HG02852 (cell line): ENCODE measurements at regions not wholly inside any gene's neighbourhood (a gene's known extent, or its start where the extent isn't known, plus 50 kb on each side); places are given as distances from the start of the nearest gene placed in this dataset.

Source experiments
- ATAC-seq: cut with Tn5 transposase; IDR thresholded peaks from one replicate; pipeline ENCODE4 v1.9.1; 2021; ENCODE audit warnings: mild to moderate bottlenecking, moderate library complexity; ENCODE audit not compliant: unreplicated experiment

GRCh38 chr9:16328349-16328748 lies 542.1 kb downstream of the BNC2 start:
- no peak for ATAC-seq

DNA sequence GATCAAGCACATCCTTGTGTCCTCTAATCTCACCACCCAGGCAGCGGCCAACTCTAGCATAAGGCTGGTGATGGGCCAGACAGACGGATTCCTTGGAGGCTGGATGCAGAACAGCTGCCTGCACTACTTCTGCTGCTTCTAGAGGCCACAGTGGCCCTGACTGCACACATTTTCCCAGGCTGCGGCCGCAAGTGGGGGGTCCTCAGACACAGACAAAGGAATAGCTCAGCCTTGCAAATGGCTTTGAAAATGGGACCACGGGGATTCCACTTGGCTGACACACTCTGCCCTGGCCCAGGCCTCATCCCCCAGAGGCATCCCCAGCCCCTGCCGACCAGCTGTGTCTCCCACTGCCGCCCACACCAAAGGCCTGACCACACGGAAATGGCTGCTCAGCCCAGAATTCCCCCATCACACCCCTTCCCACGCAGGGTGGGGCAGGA lies 540.8 kb downstream of the BNC2 start:
- no peak for ATAC-seq

GRCh38 chr9:16331031-16331430 lies 539.4 kb downstream of the BNC2 start:
- ATAC-seq = no peak

DNA sequence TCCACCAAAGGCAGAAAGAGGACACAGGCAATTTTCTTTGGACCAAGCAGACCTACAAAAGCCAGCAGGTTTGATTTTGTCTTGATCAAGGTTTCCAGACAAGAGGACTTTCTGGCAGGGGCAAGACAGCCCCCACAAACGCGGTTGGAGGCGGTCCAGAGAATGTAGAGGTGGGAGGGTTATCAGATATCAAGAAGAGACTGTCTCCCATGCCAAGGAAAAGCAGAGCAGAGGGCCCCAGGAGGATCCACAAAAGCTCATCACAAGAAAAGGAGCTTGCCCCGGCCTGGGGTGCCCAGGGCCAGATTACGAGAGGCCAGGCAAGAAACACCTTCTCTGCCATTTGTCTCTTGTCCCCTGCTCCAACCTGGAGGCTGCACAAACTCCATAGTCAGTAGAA lies 538.9 kb downstream of the BNC2 start:
- ATAC-seq = no peak

- no peak for ATAC-seq
These were observed 536.8 kb downstream of the BNC2 start for GRCh38 chr9:16333691-16334090.

DNA sequence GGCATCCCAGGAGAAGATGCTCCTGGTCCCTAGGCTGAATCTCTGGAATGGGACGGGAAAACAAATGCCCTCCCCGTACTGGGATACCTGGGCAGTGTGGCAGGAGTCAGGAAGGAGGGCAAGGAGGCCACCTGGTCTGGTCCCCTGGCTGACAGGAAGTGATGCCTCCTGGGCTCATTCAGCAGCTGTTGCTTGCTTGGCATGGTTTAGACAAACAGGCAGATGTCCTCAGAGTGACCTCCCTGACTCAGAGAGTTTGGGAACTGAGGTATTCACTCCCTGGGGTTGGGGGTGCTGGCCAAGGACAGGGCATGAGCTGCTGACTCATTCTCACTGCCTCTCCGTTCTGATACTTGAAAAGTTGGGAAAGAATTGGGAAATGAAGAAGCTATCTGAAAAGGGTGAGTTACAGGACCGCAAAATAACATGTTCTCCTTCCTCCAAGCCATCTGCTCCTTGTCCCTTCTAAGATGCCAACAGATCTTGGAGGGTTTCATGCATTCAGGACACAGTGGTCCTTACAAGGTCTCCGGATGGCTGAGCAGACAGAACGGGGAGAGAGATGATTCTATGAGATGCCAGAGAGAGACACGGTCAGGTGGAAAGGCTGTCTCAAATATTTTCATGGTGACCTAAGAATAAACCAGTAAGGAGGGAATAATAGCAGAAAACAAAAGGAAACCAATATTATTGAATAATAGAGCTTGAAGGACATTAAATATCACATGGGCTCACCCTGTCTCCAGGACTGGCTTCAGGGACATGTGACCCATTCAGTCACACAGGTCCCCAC lies 534.5 kb downstream of the BNC2 start:
- no peak for ATAC-seq

DNA sequence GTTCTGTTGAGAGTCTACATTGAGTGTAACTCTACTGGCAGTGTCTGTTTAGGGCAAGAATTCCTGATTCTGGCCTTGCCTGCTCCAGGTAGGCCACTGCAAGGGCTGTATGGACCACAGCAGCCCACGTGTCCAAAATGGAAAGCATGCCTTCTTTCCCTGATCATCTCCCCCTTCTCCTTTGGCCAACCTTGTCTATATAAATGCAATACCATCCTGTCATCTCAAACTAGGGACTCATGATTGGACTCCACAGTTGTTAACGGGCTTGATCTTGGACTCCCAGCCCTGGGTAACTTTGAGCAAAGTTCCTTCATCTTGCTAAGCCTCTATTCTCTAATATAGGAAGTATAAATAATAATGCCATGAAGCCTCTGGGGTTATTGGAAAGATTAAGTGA lies 533.6 kb downstream of the BNC2 start:
- ATAC-seq = no peak

GRCh38 chr9:16337322-16338029 lies 533.0 kb downstream of the BNC2 start:
- ATAC-seq = no peak

- no peak for ATAC-seq
These were observed 529.3 kb downstream of the BNC2 start for GRCh38 chr9:16341177-16341576.

- no peak for ATAC-seq
These were observed 528.0 kb downstream of the BNC2 start for GRCh38 chr9:16342246-16343020.

DNA sequence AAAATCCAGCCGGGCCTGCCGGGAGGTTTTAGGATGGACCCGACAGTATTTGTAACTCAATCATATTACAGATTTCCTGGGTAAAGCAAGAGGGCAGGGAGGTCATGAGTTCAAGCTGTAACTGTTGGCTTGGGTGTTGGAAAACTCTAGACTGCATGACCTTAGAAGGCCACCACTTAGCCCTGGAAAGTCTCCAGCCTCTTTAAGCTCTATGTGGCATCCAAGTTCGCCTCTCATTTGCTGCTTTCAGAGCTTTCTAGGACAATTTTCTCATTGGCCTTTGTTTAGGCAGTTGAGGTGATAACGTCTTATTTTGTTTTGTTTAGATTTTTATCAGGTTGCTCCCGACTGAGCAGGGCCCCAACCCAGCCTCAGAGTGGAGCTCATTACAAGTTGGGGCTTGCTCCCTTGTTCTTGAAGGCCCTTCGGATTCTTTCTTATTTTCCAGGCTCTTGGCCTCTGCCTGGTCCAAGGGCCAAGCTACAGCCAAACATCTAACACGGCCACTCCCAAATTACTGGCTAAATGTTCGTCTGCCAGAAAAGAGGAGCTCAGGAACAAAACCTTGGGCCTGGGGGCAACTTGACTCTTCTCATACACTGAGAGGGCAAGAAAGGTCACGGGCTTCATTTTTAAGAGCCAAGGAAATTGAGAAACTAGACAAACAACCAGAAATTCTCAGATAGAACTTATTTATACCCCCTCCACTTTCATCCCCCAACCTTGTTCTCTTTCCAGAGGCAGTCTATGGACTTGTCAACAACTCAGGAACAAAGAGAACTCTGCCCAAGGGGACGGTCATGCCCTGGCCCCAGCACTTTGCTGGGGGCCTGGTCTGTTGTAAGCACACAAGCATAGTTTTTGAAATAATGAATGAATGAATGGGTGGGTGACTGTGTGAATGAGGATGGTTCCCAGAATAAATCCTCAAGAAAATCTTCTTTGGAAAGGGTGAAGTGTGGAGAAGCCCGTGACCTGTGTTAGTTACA lies 526.9 kb downstream of the BNC2 start:
- no peak for ATAC-seq

- no peak for ATAC-seq
These were observed 526.1 kb downstream of the BNC2 start for GRCh38 chr9:16344343-16344742.

DNA sequence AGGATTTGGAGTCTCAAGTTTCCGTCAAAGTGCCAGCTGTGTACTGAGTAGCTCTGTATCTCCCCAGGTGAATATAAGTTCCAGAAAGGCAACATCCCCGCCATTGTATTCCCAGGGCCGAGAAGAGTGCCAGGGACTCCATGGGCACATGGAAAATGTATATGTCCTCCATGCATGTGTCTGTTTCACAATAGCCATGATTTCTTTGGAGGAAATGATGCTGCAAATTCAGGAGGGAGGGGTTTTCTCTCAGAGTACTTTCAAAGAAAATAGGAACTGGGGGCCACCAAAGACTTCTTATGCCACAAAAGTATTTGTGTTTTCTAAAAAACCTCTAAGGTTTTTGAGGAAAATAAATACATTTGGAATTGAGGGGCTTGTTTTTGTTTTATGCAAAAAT lies 524.6 kb downstream of the BNC2 start:
- no peak for ATAC-seq

GRCh38 chr9:16347886-16348285 lies 522.6 kb downstream of the BNC2 start:
- no peak for ATAC-seq

- ATAC-seq = no peak
These were observed 521.9 kb downstream of the BNC2 start for GRCh38 chr9:16348531-16348930.

DNA sequence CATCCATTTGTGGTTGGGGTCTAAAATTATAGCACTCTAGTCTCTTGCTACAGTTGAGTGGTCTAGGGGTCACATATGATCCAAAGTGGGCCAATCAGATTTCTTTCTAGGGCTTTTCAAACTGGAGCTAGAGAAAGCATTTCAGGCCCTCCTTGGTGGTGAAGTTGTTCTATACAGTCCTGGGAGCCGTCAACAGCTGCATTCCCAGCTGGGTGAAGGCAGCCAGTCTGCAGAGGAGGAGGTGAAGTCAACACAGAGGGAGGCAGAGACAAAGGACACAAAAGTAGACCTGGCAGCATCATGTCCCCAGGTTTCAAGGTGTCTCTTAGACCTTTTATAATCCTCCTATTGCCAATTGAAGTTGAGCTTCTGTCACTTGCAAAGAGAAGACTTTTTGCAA lies 518.2 kb downstream of the BNC2 start:
- no peak for ATAC-seq

DNA sequence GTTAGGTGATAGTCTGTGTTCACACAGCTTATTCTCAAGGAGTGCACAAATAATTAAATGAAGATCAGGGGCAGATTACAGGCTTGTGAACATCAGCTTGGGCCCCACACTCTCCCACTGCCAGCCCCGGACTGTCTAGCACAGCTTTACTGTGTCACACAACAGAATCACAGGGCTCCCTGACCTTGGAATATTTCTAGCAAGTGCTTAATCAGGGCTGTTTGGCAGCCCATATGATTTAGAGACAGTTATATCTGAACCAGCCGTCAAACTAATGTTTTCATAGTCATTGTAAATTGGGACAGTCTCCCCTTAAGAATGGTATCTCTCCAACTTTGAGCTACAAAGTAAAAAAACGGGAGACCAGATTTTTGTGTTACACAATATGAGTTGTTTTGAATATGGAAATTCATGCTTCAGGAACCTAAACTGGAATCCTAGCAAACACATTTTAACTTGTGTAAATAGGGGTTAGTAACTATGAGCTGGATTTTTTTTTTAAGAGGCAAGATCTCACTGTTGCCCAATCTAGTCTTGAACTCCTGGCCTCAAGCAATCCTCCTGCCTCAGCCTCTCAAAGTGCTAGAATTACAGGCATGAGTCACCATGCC lies 517.6 kb downstream of the BNC2 start:
- no peak for ATAC-seq

DNA sequence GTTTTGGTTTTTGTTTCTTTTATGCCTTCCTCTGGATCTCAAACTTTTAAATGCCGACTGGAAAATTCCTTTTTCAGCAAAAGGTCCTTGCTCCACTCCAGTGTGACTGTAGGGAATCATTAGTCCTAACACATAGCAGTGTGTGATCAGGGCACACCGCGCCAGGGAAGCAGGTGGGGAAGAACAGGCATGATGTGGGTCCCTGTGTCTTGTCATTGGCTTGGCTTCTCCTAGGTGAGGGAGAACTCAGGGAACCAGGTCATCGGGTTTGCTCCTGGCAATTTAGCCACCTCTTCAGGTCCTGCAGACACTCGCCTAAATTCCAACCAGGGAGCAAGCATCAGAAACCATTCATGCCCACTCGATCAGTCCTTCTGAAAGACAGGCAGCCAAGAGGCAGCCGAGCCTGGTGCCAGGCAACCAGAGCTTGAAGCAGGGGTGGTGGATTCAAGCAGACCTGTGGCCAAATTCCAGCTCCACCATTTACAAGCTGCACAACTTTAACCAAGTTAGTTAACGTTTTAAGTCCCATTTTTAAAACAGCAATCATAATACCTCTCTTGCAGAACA lies 514.2 kb downstream of the BNC2 start:
- no peak for ATAC-seq

GRCh38 chr9:16357828-16358227 lies 512.6 kb downstream of the BNC2 start:
- no peak for ATAC-seq

- no peak for ATAC-seq
These were observed 511.7 kb downstream of the BNC2 start for GRCh38 chr9:16358751-16359150.
